ENCODE measurements at regions not wholly inside any gene's neighbourhood (a gene's known extent, or its start where the extent isn't known, plus 50 kb on each side); places are given as distances from the start of the nearest gene placed in this dataset.
A peak's percentile ranks its signal among the peaks of the same experiment; 100 is the strongest.
"Not testable (repeated sequence)": the region's sequence is repeated elsewhere in the genome, so short reads cannot be mapped to it uniquely, and the experiment has no call there.

- DNase-seq, result no peak
These were observed 58.6 kb upstream of the SHISA6 start for GRCh38 chr17:11182430-11182829.

GRCh38 chr17:11178581-11178980 lies 62.4 kb upstream of the SHISA6 start:
- DNase-seq, result no peak

GRCh38 chr17:11177340-11177739 lies 63.7 kb upstream of the SHISA6 start:
- DNase-seq, result no peak

- no peak for DNase-seq
These were observed 64.5 kb upstream of the SHISA6 start for GRCh38 chr17:11176549-11176948.

- no peak for DNase-seq
These were observed 70.1 kb upstream of the SHISA6 start for GRCh38 chr17:11170881-11171280.

GRCh38 chr17:11151818-11152425 lies 89.1 kb upstream of the SHISA6 start:
- DNase-seq, result no peak

- DNase-seq, result not testable (repeated sequence)
These were observed 90.0 kb upstream of the SHISA6 start for GRCh38 chr17:11150906-11151511.

GRCh38 chr17:11144358-11145233 lies 96.4 kb upstream of the SHISA6 start:
- peak; percentile 12 for DNase-seq

GRCh38 chr17:11142231-11142630 lies 98.8 kb upstream of the SHISA6 start:
- DNase-seq, result no peak

- DNase-seq, result no peak
These were observed 100.5 kb upstream of the SHISA6 start for GRCh38 chr17:11140501-11140900.

GRCh38 chr17:11140043-11140442 lies 101.0 kb upstream of the SHISA6 start:
- DNase-seq, result no peak

- no peak for DNase-seq
These were observed 103.0 kb upstream of the SHISA6 start for GRCh38 chr17:11138023-11138422.

- no peak for DNase-seq
These were observed 105.2 kb upstream of the SHISA6 start for GRCh38 chr17:11135819-11136218.

- no peak for DNase-seq
These were observed 110.6 kb upstream of the SHISA6 start for GRCh38 chr17:11130367-11130766.

- no peak for DNase-seq
These were observed 118.1 kb upstream of the SHISA6 start for GRCh38 chr17:11122908-11123307.

- no peak for DNase-seq
These were observed 119.5 kb upstream of the SHISA6 start for GRCh38 chr17:11121341-11121985.

GRCh38 chr17:11109106-11109505 lies 131.9 kb upstream of the SHISA6 start:
- no peak for DNase-seq

- no peak for DNase-seq
These were observed 135.9 kb upstream of the SHISA6 start for GRCh38 chr17:11105141-11105540.

- no peak for DNase-seq
These were observed 143.9 kb upstream of the SHISA6 start for GRCh38 chr17:11097121-11097520.

GRCh38 chr17:11094331-11094730 lies 146.7 kb upstream of the SHISA6 start:
- no peak for DNase-seq

GRCh38 chr17:11086646-11087340 lies 154.2 kb upstream of the SHISA6 start:
- no peak for DNase-seq

GRCh38 chr17:11082559-11082958 lies 158.5 kb upstream of the SHISA6 start:
- no peak for DNase-seq

- no peak for DNase-seq
These were observed 159.7 kb upstream of the SHISA6 start for GRCh38 chr17:11081342-11081741.

Measured in activated CD4-positive, alpha-beta T cell treated with anti-CD3 and anti-CD28 coated beads, Interleukin-2, amount 50 U/mL, for 16 hours (primary cell).